DND-41 (cell line): ENCODE measurements at regions not wholly inside any gene's neighbourhood (a gene's known extent, or its start where the extent isn't known, plus 50 kb on each side); places are given as distances from the start of the nearest gene placed in this dataset.
"Not testable (repeated sequence)": the region's sequence is repeated elsewhere in the genome, so short reads cannot be mapped to it uniquely, and the experiment has no call there.

Source experiments
- ATAC-seq: fragments of 200-7000 bp; cut with Tn5 transposase; 3 replicates; pipeline ENCODE4 v1.9.1; 2021; ENCODE audit warnings: low read depth; ENCODE audit not compliant: insufficient read depth
- DNase-seq: peaks from one replicate; pipeline ENCODE4 v3.0.0-alpha.2; 2020
- H2AFZ ChIP-seq: 2 replicates; pipeline ENCODE4 v1.6.0; 2012; ENCODE audit warnings: low read depth, low read length
- H3K27ac ChIP-seq: 2 replicates; pipeline ENCODE4 v1.5.1; 2012; ENCODE audit warnings: low read length, inconsistent platforms
- H3K27me3 ChIP-seq: fragments of 200-600 bp; sonication (generic); 2 replicates; pipeline ENCODE4 v1.6.0; 2012; ENCODE audit warnings: low read length, mild to moderate bottlenecking, inconsistent platforms; ENCODE audit not compliant: insufficient read depth, poor library complexity
- H3K36me3 ChIP-seq: 2 replicates; pipeline ENCODE4 v1.5.1; 2012; ENCODE audit warnings: low read length, inconsistent platforms; ENCODE audit not compliant: insufficient read depth
- H3K4me1 ChIP-seq: 2 replicates; pipeline ENCODE4 v1.5.1; 2012; ENCODE audit warnings: mild to moderate bottlenecking, low read length; ENCODE audit not compliant: insufficient read depth
- H3K4me2 ChIP-seq: 2 replicates; pipeline ENCODE4 v1.6.0; 2012; ENCODE audit warnings: mild to moderate bottlenecking, moderate library complexity, low read length, inconsistent platforms; ENCODE audit not compliant: insufficient read depth
- H3K4me3 ChIP-seq, 2 experiments: fragments of 200-600 bp in 1 of 2; shearing (Covaris generic) in 1 of 2; 2 replicates each; pipeline ENCODE4 v1.5.1; 2012 to 2016; ENCODE audit warnings: inconsistent platforms in 2 of 2, low read length in 2 of 2, mild to moderate bottlenecking in 2 of 2, low read depth in 1 of 2, moderate library complexity in 1 of 2
- H3K79me2 ChIP-seq: 2 replicates; pipeline ENCODE4 v1.6.0; 2012; ENCODE audit warnings: low read length, inconsistent platforms; ENCODE audit not compliant: insufficient read depth
- H3K9ac ChIP-seq: 2 replicates; pipeline ENCODE4 v1.6.0; 2012; ENCODE audit warnings: low read depth, mild to moderate bottlenecking, inconsistent platforms, low read length, moderate library complexity
- H3K9me3 ChIP-seq: 2 replicates; pipeline ENCODE4 v1.5.1; 2012; ENCODE audit warnings: low read length, moderate library complexity, mild to moderate bottlenecking, inconsistent platforms; ENCODE audit not compliant: insufficient read depth, severe bottlenecking
- H4K20me1 ChIP-seq: 2 replicates; pipeline ENCODE4 v1.6.0; 2012; ENCODE audit warnings: low read length; ENCODE audit not compliant: insufficient read depth
- CTCF ChIP-seq: IDR thresholded peaks from 2 replicates; pipeline ENCODE4 v1.5.1; 2012; ENCODE audit warnings: borderline replicate concordance, low read length, moderate library complexity, mild to moderate bottlenecking; ENCODE audit not compliant: poor library complexity, severe bottlenecking; ENCODE audit errors: extremely low read depth
- EZH2 ChIP-seq: IDR thresholded peaks from 3 replicates; pipeline ENCODE4 v1.6.1; 2012; ENCODE audit warnings: borderline replicate concordance, low read depth, mild to moderate bottlenecking, moderate library complexity, low read length, inconsistent platforms; ENCODE audit not compliant: severe bottlenecking

GRCh38 chr1:95903060-95903459 lies 669.0 kb downstream of the RWDD3 start:
- DNase-seq (no peak), ATAC-seq (no peak)
- no peaks in the 10 kb centered on the region for H3K27me3 ChIP-seq
- no peak overlapping the region for H3K9ac ChIP-seq
- H3K27ac ChIP-seq, result no peak overlapping the region
- no peaks in the 10 kb centered on the region for H4K20me1 ChIP-seq
- no peak overlapping the region for H3K4me2 ChIP-seq
- no peak overlapping the region for H3K4me3 ChIP-seq
- no peaks in the 10 kb centered on the region for H3K4me1 ChIP-seq
- no peaks in the 10 kb centered on the region for H3K79me2 ChIP-seq
- no peak overlapping the region for H2AFZ ChIP-seq
- no peak for TF ChIP-seq EZH2
- TF ChIP-seq CTCF, result no peak
- H3K36me3 ChIP-seq, result no peaks in the 10 kb centered on the region
- no peaks in the 10 kb centered on the region for H3K9me3 ChIP-seq

- H3K36me3 ChIP-seq, result no peaks in the 10 kb centered on the region
- H3K79me2 ChIP-seq, result no peaks in the 10 kb centered on the region
- no peaks in the 10 kb centered on the region for H3K9me3 ChIP-seq
- H4K20me1 ChIP-seq, result no peaks in the 10 kb centered on the region
- H3K27ac ChIP-seq, result no peak overlapping the region
- no peak overlapping the region for H3K9ac ChIP-seq
- TF ChIP-seq EZH2, result no peak
- no peak for TF ChIP-seq CTCF
- no peak overlapping the region for H3K4me2 ChIP-seq
- no peaks in the 10 kb centered on the region for H3K27me3 ChIP-seq
- H3K4me1 ChIP-seq, result no peaks in the 10 kb centered on the region
- no peak overlapping the region for H3K4me3 ChIP-seq
- DNase-seq (no peak), ATAC-seq (no peak)
- H2AFZ ChIP-seq, result no peak overlapping the region
Observed at GRCh38 chr1:95905818-95906395, 671.9 kb downstream of the RWDD3 start.

GRCh38 chr1:95911739-95912138 lies 677.7 kb downstream of the RWDD3 start:
- not testable (repeated sequence) for H3K4me1 ChIP-seq, H3K4me2 ChIP-seq, H4K20me1 ChIP-seq, H3K36me3 ChIP-seq, H3K9ac ChIP-seq, H3K9me3 ChIP-seq, H3K27me3 ChIP-seq, H2AFZ ChIP-seq, H3K4me3 ChIP-seq, ATAC-seq, H3K27ac ChIP-seq, DNase-seq, H3K79me2 ChIP-seq

- Histone ChIP-seq H3K4me1 (no peaks in the 10 kb centered on the region), H3K36me3 (no peaks in the 10 kb centered on the region), H2AFZ (no peak overlapping the region), H4K20me1 (no peaks in the 10 kb centered on the region), H3K4me3 (no peak overlapping the region), H3K9ac (no peak overlapping the region), H3K4me2 (no peak overlapping the region), H3K27me3 (no peaks in the 10 kb centered on the region), H3K27ac (no peak overlapping the region), H3K9me3 (no peaks in the 10 kb centered on the region), H3K79me2 (no peaks in the 10 kb centered on the region)
- no peak for ATAC-seq
- DNase-seq, result no peak
- TF ChIP-seq EZH2, result no peak
- peak; percentile 23 for TF ChIP-seq CTCF
Observed at GRCh38 chr1:95916616-95917015, 682.6 kb downstream of the RWDD3 start.
